GM12878 (cell line): ENCODE measurements at regions not wholly inside any gene's neighbourhood (a gene's known extent, or its start where the extent isn't known, plus 50 kb on each side); places are given as distances from the start of the nearest gene placed in this dataset.

Source experiments
- BHLHE40 ChIP-seq, 2 experiments: fragments of 450-650 bp in 1 of 2; IDR thresholded peaks; 2 replicates each; pipeline ENCODE4 v1.6.1; 2011 to 2017; ENCODE audit warnings: low read depth in 2 of 2, borderline replicate concordance in 1 of 2, improper control_type of control experiment in 1 of 2, low read length in 1 of 2, mild to moderate bottlenecking in 1 of 2
- CTCF ChIP-seq, 3 experiments: IDR thresholded peaks in 2 of 3; conservative IDR thresholded peaks in 1 of 3; 2 replicates each; pipeline ENCODE4 v1.5.1; 2011; ENCODE audit warnings: low read depth in 3 of 3, low read length in 3 of 3, mild to moderate bottlenecking in 3 of 3, control low read depth in 2 of 3, moderate library complexity in 2 of 3, inconsistent platforms in 1 of 3, mixed read lengths in 1 of 3; ENCODE audit not compliant: control insufficient read depth in 2 of 3, insufficient read depth in 1 of 3; ENCODE audit errors: extremely low read depth in 1 of 3
- FOXK2 ChIP-seq: fragments of 450-650 bp; IDR thresholded peaks from 2 replicates; pipeline ENCODE4 v1.6.1; 2017; ENCODE audit warnings: mild to moderate bottlenecking, moderate library complexity
- POLR2AphosphoS5 ChIP-seq: IDR thresholded peaks from 2 replicates; pipeline ENCODE4 v1.6.1; 2011; ENCODE audit warnings: mild to moderate bottlenecking, low read length, inconsistent platforms
- SRF ChIP-seq, 2 experiments: IDR thresholded peaks; 2 replicates each; pipeline ENCODE4 v1.6.1; 2011; ENCODE audit warnings: low read depth in 2 of 2, low read length in 2 of 2, mild to moderate bottlenecking in 1 of 2, moderate library complexity in 1 of 2
- TAF1 ChIP-seq: IDR thresholded peaks from 2 replicates; pipeline ENCODE4 v1.6.1; 2011; ENCODE audit warnings: mild to moderate bottlenecking, low read depth, low read length, borderline replicate concordance
- USF2 ChIP-seq: IDR thresholded peaks from 2 replicates; pipeline ENCODE4 v1.6.1; 2011; ENCODE audit warnings: low read depth, low read length, improper control_type of control experiment, borderline replicate concordance
- ZNF24 ChIP-seq: fragments of 450-650 bp; IDR thresholded peaks from 2 replicates; pipeline ENCODE4 v1.6.1; 2017; ENCODE audit warnings: antibody characterized with exemption, mild to moderate bottlenecking
- TF ChIP-seq, protein P1 (sequence below): fragments of 450-650 bp; formaldehyde crosslinking; IDR thresholded peaks from 2 replicates; pipeline ENCODE4 v1.4.0; 2020; ENCODE audit warnings: mild to moderate bottlenecking, moderate library complexity

GRCh38 chr2:122114421-122114820 is 359.0 kb downstream of the TSN start:
- TF ChIP-seq BHLHE40 (IDR thresholded peaks at IDR 0.05; ENCODE audit: borderline replicate concordance in 1 of 2, low read depth in 2 of 2, low read length in 1 of 2) (no peak), CTCF (IDR thresholded peaks at IDR 0.05 in 2 of 3, conservative IDR thresholded peaks at IDR 0.05 in 1 of 3; ENCODE audit: control insufficient read depth in 2 of 3, extremely low read depth in 1 of 3, insufficient read depth in 1 of 3, low read depth in 3 of 3, low read length in 3 of 3) (no peak), USF2 (no peak), ZNF24 (no peak), POLR2AphosphoS5 (no peak), SRF (IDR thresholded peaks at IDR 0.05; ENCODE audit: low read depth in 2 of 2, low read length in 2 of 2) (no peak), TAF1 (no peak), FOXK2 (no peak)
- TF ChIP-seq, protein P1, sequence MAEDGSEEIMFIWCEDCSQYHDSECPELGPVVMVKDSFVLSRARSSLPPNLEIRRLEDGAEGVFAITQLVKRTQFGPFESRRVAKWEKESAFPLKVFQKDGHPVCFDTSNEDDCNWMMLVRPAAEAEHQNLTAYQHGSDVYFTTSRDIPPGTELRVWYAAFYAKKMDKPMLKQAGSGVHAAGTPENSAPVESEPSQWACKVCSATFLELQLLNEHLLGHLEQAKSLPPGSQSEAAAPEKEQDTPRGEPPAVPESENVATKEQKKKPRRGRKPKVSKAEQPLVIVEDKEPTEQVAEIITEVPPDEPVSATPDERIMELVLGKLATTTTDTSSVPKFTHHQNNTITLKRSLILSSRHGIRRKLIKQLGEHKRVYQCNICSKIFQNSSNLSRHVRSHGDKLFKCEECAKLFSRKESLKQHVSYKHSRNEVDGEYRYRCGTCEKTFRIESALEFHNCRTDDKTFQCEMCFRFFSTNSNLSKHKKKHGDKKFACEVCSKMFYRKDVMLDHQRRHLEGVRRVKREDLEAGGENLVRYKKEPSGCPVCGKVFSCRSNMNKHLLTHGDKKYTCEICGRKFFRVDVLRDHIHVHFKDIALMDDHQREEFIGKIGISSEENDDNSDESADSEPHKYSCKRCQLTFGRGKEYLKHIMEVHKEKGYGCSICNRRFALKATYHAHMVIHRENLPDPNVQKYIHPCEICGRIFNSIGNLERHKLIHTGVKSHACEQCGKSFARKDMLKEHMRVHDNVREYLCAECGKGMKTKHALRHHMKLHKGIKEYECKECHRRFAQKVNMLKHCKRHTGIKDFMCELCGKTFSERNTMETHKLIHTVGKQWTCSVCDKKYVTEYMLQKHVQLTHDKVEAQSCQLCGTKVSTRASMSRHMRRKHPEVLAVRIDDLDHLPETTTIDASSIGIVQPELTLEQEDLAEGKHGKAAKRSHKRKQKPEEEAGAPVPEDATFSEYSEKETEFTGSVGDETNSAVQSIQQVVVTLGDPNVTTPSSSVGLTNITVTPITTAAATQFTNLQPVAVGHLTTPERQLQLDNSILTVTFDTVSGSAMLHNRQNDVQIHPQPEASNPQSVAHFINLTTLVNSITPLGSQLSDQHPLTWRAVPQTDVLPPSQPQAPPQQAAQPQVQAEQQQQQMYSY (CRISPR knock-in tag), result no peak
